ENCODE measurements at regions not wholly inside any gene's neighbourhood (a gene's known extent, or its start where the extent isn't known, plus 50 kb on each side); places are given as distances from the start of the nearest gene placed in this dataset.

- TF ChIP-seq CTCF (IDR thresholded peaks at IDR 0.05; ENCODE audit: borderline replicate concordance, extremely low read depth, low read length, poor library complexity, severe bottlenecking) (no peak), EZH2 (IDR thresholded peaks at IDR 0.05; ENCODE audit: borderline replicate concordance, low read depth, low read length, severe bottlenecking) (no peak)
Observed at GRCh38 chr4:121541696-121542095, 155.1 kb downstream of the ANXA5 start.
